ENCODE measurements at regions not wholly inside any gene's neighbourhood (a gene's known extent, or its start where the extent isn't known, plus 50 kb on each side); places are given as distances from the start of the nearest gene placed in this dataset.

DNA sequence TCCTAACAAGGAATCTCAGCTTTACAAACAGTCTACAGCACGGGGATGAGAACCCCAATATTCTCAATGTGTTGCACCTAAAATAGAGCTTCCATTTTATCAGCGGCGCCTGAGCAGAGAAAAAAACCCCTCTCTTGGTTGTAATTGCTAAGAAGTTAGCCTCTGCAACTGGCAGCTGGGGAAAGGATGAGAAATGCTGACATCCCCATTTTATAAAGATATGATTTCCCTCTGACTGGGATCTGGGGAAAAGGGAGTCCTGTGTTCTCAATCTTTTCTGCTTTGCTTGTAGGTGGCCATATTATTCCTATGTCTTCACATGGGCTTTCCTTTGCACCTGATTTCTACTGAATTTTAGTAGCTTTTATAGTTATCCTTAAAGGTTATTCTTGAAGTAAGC, 981.4 kb upstream of the DDX18 start:
- Histone ChIP-seq H3K27ac (ENCODE audit: insufficient read depth, low read depth, low read length) (no peak overlapping the region), H3K36me3 (ENCODE audit: control insufficient read depth in 2 of 2, extremely low read depth in 1 of 2, insufficient read depth in 2 of 2, low read length in 2 of 2) (no peaks in the 10 kb centered on the region), H3K27me3 (ENCODE audit: control insufficient read depth in 2 of 2, insufficient read depth in 2 of 2, low read length in 2 of 2) (no peaks in the 10 kb centered on the region), H3K79me2 (ENCODE audit: control insufficient read depth, insufficient read depth, low read length) (no peaks in the 10 kb centered on the region), H3K9ac (replicated peaks; ENCODE audit: extremely low read depth, insufficient read depth, low read length) (no peak overlapping the region), H3K4me1 (ENCODE audit: control insufficient read depth, extremely low read depth, insufficient read depth, low read length) (no peaks in the 10 kb centered on the region), H3K4me2 (ENCODE audit: insufficient read depth, low read length) (no peak overlapping the region), H3K9me3 (replicated peaks; ENCODE audit: control insufficient read depth, insufficient read depth, low read length) (no peaks in the 10 kb centered on the region), H2AFZ (ENCODE audit: low read depth, low read length) (no peak overlapping the region), H3K9me1 (replicated peaks; ENCODE audit: control insufficient read depth, extremely low read depth, insufficient read depth, low read length) (no peaks in the 10 kb centered on the region), H4K20me1 (replicated peaks; ENCODE audit: control insufficient read depth, extremely low read depth, insufficient read depth, low read length) (no peaks in the 10 kb centered on the region), H3K4me3 (replicated peaks in 1 of 3; ENCODE audit: insufficient read depth in 1 of 3, low read depth in 1 of 3, low read length in 3 of 3) (no peak overlapping the region)
- dilution Hi-C loops (cut with MboI; ENCODE audit: extremely low pct_ligation_motif_present, low sequenced_read_pairs): no loop called here
- FAIRE-seq (no peak), DNase-seq (ENCODE audit: low read depth, low spot score) (no peak)
- ChIA-PET POLR2A (no interaction called here), CTCF (no interaction called here)
- TF ChIP-seq EZH2 (IDR thresholded peaks at IDR 0.05; ENCODE audit: borderline replicate concordance, low read depth, low read length, severe bottlenecking) (no peak), MYC (IDR thresholded peaks at IDR 0.05; ENCODE audit: low read depth, low read length) (no peak), POLR2A (IDR thresholded peaks at IDR 0.05; ENCODE audit: low read depth, low read length) (no peak), JUN (IDR thresholded peaks at IDR 0.05; ENCODE audit: borderline replicate concordance, insufficient read depth, insufficient read length, low read depth) (no peak), POLR2AphosphoS5 (IDR thresholded peaks at IDR 0.05; ENCODE audit: insufficient read depth, low read depth, low read length) (no peak), MAX (IDR thresholded peaks at IDR 0.05; ENCODE audit: insufficient read depth, insufficient read length) (no peak), FOS (IDR thresholded peaks at IDR 0.05; ENCODE audit: borderline replicate concordance, insufficient read depth, low read length) (no peak), GATA2 (IDR thresholded peaks at IDR 0.05; ENCODE audit: insufficient read depth, insufficient read length, low read depth, low read length) (no peak)
- TF ChIP-seq, protein P1, sequence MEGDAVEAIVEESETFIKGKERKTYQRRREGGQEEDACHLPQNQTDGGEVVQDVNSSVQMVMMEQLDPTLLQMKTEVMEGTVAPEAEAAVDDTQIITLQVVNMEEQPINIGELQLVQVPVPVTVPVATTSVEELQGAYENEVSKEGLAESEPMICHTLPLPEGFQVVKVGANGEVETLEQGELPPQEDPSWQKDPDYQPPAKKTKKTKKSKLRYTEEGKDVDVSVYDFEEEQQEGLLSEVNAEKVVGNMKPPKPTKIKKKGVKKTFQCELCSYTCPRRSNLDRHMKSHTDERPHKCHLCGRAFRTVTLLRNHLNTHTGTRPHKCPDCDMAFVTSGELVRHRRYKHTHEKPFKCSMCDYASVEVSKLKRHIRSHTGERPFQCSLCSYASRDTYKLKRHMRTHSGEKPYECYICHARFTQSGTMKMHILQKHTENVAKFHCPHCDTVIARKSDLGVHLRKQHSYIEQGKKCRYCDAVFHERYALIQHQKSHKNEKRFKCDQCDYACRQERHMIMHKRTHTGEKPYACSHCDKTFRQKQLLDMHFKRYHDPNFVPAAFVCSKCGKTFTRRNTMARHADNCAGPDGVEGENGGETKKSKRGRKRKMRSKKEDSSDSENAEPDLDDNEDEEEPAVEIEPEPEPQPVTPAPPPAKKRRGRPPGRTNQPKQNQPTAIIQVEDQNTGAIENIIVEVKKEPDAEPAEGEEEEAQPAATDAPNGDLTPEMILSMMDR (IDR thresholded peaks at IDR 0.05; ENCODE audit: extremely low read depth in 1 of 2, insufficient read depth in 1 of 2, low read depth in 1 of 2, low read length in 2 of 2): no peak
- BruUV-seq (replicated peaks): no TSS peak
- intact Hi-C loops (cut with micrococcal nuclease): no loop called here
